ENCODE measurements at regions not wholly inside any gene's neighbourhood (a gene's known extent, or its start where the extent isn't known, plus 50 kb on each side); places are given as distances from the start of the nearest gene placed in this dataset.

- no peak for TF ChIP-seq POLR2A (IDR thresholded peaks at IDR 0.05; ENCODE audit: low read depth, low read length)
- no peak for TF ChIP-seq KAT2A (conservative IDR thresholded peaks at IDR 0.05; ENCODE audit: control insufficient read depth, low read depth, low read length)
These were observed 120.9 kb upstream of the ZC3H12C start for GRCh38 chr11:109972181-109972715.
